GM12801 (cell line): ENCODE measurements at regions not wholly inside any gene's neighbourhood (a gene's known extent, or its start where the extent isn't known, plus 50 kb on each side); places are given as distances from the start of the nearest gene placed in this dataset.

ENCODE experiments used
- TF ChIP-seq, protein P1 (sequence below): IDR thresholded peaks from one replicate; pipeline ENCODE4 v1.5.1; 2011; ENCODE audit warnings: control low read depth; ENCODE audit not compliant: insufficient read length; ENCODE audit errors: extremely low read depth

DNA sequence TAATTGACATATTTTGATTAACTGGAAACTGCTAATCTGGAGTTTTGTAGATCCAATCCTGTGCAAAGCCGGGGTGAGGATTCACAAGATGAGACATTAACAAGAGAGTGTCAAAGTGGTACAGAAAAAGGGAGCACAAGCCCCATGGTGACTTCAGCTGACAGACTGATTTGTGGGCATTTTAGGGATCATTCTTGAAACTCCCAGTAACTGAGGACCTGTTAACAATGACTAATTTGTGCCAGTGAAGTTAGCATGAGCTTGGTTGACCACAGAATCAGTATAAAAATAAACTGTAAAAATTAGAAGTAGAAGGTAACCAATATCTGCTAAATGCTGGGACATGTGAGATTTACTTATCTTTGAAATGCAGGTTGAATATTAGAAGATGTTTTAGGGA, 1578.3 kb downstream of the EFNA5 start:
- TF ChIP-seq, protein P1, sequence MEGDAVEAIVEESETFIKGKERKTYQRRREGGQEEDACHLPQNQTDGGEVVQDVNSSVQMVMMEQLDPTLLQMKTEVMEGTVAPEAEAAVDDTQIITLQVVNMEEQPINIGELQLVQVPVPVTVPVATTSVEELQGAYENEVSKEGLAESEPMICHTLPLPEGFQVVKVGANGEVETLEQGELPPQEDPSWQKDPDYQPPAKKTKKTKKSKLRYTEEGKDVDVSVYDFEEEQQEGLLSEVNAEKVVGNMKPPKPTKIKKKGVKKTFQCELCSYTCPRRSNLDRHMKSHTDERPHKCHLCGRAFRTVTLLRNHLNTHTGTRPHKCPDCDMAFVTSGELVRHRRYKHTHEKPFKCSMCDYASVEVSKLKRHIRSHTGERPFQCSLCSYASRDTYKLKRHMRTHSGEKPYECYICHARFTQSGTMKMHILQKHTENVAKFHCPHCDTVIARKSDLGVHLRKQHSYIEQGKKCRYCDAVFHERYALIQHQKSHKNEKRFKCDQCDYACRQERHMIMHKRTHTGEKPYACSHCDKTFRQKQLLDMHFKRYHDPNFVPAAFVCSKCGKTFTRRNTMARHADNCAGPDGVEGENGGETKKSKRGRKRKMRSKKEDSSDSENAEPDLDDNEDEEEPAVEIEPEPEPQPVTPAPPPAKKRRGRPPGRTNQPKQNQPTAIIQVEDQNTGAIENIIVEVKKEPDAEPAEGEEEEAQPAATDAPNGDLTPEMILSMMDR = no peak

DNA sequence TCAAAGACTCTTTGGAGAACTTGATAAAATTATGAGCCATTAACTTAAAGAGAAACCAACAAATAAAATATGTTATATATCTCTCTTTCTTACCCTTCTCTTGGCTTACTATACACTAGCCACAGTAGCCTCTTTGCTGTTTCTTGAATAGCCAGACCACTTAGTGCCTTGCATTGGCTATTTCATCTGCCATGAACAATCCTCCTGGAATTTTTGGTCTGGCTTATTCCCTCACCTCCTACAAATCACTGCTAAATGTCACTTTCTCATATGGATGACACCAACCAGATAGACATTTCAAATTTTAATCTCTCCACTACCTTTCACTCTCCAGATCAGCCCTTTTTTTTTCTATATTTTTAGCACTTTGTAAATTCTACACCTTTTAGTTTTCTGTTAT, 1581.7 kb downstream of the EFNA5 start:
- TF ChIP-seq, protein P1 = no peak

DNA sequence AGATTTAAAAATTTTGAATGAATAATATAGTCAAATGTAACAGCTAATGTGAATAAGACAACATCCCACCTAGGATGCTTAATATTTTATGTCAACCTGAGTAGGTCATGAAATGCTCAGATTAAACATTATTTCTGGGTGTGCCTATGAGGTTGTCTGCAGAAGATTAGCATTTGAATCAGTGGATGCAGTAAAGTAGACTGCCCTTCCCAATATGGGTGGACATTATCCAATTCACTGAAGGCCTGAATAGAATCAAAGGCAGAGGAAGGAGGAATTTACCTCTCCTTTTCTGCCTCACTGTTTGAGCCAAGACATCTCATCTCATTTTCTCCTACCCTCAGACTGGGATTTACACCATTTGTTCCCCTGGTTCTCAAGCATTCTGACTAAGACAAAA, 1582.3 kb downstream of the EFNA5 start:
- TF ChIP-seq, protein P1 = no peak

DNA sequence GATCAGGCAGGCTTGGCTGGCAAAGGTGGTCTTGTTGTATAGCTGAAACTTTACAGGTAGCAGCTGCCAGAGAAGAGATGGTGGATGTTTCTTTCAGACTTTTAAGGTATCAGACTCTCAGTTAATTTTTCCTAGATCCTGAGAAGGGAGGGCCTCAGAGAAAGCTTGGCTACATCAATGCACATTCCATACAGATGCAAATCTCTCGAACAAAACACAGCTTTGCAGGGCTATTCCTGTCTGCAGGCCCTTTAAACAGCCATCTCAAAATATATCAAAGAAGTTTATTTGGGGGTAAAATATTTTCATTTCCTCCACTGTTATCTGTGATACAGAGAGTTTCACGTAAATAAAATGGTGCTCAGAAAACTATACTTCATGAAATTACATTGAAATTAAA, 1584.4 kb downstream of the EFNA5 start:
- TF ChIP-seq, protein P1 = no peak

DNA sequence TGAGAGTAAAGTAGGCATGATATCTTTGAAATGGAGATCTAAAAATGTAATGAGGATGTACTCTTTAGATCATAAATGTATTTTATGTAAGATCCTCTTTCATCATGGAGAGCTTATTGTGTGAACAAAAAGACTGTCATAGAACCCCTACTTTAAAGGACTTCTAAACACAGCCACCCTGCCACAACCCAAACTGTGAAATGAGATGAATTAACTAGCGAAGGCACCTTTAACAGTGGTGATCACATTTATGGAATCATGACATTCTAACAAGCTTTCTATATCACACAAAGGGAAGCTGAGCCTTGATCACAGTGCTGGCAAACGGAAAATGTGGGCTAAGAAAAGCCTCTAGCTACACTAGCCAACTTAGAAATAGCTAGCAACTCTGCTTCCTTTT, 1585.2 kb downstream of the EFNA5 start:
- TF ChIP-seq, protein P1 = no peak

DNA sequence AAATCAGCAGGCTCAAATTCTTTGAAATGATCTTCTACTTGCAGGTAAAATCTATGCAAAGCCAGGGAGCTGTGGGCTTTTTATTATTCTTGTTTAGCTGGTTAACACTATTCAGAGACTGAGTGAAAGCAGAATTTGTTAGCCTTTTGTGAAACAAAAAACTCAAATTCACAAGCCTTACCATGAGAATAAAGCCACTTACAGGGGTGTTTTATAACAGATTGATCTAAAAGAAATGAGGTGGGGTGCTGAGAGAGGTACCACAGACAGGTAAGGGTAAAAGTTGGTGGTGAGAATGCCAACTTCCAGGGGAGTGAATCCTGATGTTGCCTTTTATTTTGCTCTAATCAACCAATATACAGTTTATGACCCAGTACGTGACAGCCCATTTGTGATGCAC, 1585.6 kb downstream of the EFNA5 start:
- TF ChIP-seq, protein P1 = no peak

DNA sequence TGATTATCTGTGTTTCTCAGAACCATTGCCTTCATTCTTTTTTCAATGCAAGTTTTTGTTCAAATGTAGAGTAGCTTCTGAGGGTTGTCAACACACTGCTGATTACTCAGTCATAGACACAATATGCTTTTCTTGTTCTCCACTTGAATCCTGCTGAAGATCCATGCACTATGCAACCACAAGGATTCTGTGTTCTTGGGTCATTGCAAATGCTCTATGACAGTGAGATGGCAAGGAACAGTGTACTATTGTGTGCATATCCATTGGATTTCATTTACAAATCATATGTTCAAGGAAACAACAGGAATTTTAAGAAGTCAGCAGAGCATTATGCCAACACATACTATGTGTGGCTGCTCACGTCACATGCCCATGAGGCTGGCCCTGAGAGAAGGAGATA, 1590.2 kb downstream of the EFNA5 start:
- TF ChIP-seq, protein P1 = no peak

DNA sequence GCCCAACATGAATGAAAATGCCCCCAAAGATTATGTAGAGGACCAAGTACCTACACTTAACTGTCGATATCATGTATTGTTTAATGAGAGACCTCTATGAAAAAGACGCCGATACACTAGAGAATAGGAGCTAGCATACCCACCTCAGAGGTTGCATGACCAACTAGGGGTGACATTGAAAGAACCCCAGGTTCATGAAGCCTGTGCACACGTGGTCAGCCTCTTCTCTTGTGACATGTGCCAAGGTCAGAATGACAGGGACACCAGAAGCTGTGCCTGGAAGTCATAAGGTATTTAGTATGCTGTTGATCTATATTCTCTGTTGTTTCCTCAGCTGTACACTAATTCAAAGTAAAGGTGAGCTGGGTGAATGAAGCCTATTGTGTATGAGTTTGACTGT, 1594.1 kb downstream of the EFNA5 start:
- TF ChIP-seq, protein P1 = no peak
